HFFc6 (cell line): ENCODE measurements at regions not wholly inside any gene's neighbourhood (a gene's known extent, or its start where the extent isn't known, plus 50 kb on each side); places are given as distances from the start of the nearest gene placed in this dataset.
A peak's percentile ranks its signal among the peaks of the same experiment; 100 is the strongest.

Source experiments
- DNase-seq: peaks from one replicate; pipeline ENCODE4 v3.0.0-alpha.2; 2018
- H3K27ac Mint-ChIP-seq: 2 replicates; pipeline ENCODE4 v1.8.0; 2020; ENCODE audit warnings: mild to moderate bottlenecking, mixed read lengths
- H3K27me3 Mint-ChIP-seq: 2 replicates; pipeline ENCODE4 v1.8.0; 2021; ENCODE audit warnings: mild to moderate bottlenecking, moderate library complexity, mixed read lengths; ENCODE audit not compliant: insufficient read depth
- H3K36me3 Mint-ChIP-seq: 2 replicates; pipeline ENCODE4 v1.8.0; 2021; ENCODE audit warnings: low read depth, mixed read lengths
- H3K4me1 Mint-ChIP-seq: 2 replicates; pipeline ENCODE4 v1.8.0; 2020; ENCODE audit warnings: low read depth, mixed read lengths
- H3K4me3 Mint-ChIP-seq: 2 replicates; pipeline ENCODE4 v1.8.0; 2020; ENCODE audit warnings: mild to moderate bottlenecking, moderate library complexity, mixed read lengths
- H3K9me3 Mint-ChIP-seq: 2 replicates; pipeline ENCODE4 v1.8.0; 2020; ENCODE audit warnings: mild to moderate bottlenecking, mixed read lengths
- CTCF ChIP-seq: fragments of 200-600 bp; sonication (generic); IDR thresholded peaks from 2 replicates; pipeline ENCODE4 v1.5.0; 2021; ENCODE audit warnings: antibody characterized with exemption, mild to moderate bottlenecking

GRCh38 chr2:120785228-120785966 is 49.7 kb downstream of the GLI2 start:
- no peak for DNase-seq
- no peak overlapping the region for H3K27ac Mint-ChIP-seq
- H3K27me3 Mint-ChIP-seq = peaks cover 7% of the 10 kb centered on the region
- H3K4me3 Mint-ChIP-seq = no peak overlapping the region
- H3K9me3 Mint-ChIP-seq = no peaks in the 10 kb centered on the region
- no peaks in the 10 kb centered on the region; the same call in 1 of the 2 replicates for H3K36me3 Mint-ChIP-seq
- no peak for TF ChIP-seq CTCF
- peaks cover 24% of the 10 kb centered on the region for H3K4me1 Mint-ChIP-seq

DNA sequence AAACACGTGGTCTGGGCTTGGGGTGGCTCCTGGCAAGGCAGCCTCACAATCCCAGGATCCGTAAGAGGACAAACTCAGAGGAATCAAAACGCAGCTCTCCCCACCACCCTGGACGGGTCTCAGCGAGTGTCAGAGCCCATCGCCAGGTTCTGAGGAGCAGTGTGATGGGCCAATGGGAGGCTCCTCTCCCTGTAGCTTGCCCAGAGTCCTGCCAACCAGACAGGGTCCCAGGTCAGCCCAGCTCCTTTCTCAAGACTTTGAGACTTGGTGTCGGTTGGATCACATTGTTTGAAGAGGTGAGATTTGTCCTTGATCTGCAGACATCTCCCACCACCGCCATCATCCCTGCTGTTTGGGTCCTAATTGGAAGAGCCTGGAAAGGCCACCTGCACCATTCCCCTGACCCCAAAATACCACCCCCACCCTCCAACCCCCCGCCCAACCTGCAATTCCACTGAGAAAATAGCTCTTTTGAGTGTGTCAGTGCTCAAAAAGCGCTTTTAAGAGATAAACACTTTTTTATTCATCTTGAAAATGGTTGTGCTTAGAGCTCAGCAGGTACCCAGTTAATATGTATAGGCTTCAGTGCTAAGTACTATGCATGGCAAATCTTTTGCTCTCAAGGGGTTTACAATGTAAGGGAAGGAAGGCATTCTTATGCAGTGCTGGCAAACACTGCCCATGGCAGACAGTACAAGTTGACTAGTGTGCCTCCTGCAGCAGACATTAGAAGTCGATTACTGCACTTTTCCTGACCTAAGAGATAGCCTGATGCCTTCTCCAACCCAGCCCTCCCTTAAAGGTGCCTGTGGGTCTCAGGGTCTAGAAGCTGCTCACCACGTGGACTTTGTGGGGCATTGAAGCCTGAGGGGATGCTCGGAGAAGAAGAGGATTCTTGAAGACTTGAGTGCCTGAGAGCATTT is 50.6 kb downstream of the GLI2 start:
- H3K27ac Mint-ChIP-seq = no peak overlapping the region

DNA sequence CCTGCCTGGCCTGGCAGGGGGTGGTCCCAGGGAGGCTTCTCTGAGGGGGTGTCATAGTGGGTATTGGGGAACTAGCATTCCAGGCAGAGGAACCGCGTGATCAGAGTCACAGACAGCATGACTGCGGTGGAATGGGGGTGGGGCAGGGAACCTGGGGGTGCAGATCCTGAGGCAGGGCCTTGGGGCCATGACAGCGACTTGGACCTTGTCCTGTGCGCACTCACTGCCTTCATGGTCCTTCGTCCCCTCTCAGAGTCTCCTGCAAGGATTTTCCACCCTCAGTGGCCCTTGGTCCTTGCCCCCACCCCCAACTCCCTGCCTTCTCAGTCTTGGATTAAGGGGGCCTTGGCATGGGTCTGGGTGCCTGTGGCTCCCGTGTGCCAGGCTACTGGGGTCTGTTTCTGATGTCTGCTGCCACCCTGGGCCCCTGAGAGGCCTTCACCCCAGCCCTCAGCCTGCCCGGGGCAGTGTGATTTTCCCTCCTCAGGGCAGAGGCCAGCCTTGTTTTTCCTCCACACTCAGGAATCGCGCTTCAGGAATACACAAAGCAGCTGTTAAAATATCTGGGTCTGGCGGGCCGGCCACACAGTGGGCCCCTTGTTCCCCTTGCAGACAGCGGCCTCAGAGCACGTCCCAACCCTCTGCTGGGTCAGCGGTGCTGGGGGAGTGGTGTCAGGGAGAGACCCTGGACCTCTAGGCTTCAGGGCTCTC is 51.6 kb downstream of the GLI2 start:
- Mint-ChIP-seq H3K36me3 (no peaks in the 10 kb centered on the region; the same call in 1 of the 2 replicates), H3K4me3 (no peak overlapping the region), H3K27ac (peak overlapping the region; percentile 45; the same call in 1 of the 2 replicates), H3K27me3 (peaks cover 10% of the 10 kb centered on the region), H3K4me1 (peaks cover 37% of the 10 kb centered on the region), H3K9me3 (no peaks in the 10 kb centered on the region)
- no peak for TF ChIP-seq CTCF
- DNase-seq = no peak

More for the DNA sequence above, 50.6 kb downstream of the GLI2 start:
- Mint-ChIP-seq H3K27me3 (peaks cover 9% of the 10 kb centered on the region), H3K4me3 (no peak overlapping the region), H3K9me3 (no peaks in the 10 kb centered on the region), H3K36me3 (no peaks in the 10 kb centered on the region; the same call in 1 of the 2 replicates), H3K4me1 (peaks cover 33% of the 10 kb centered on the region)
- no peak for DNase-seq
- no peak for TF ChIP-seq CTCF

GRCh38 chr2:120787822-120788700 is 52.4 kb downstream of the GLI2 start:
- no peak for TF ChIP-seq CTCF
- Mint-ChIP-seq H3K27ac (peak overlapping the region; percentile 45; the same call in 1 of the 2 replicates), H3K4me1 (peaks cover 32% of the 10 kb centered on the region), H3K9me3 (no peaks in the 10 kb centered on the region), H3K36me3 (no peaks in the 10 kb centered on the region; the same call in 1 of the 2 replicates), H3K4me3 (no peak overlapping the region), H3K27me3 (peaks cover 10% of the 10 kb centered on the region)
- no peak for DNase-seq
